ENCODE measurements at regions not wholly inside any gene's neighbourhood (a gene's known extent, or its start where the extent isn't known, plus 50 kb on each side); places are given as distances from the start of the nearest gene placed in this dataset.

DNA sequence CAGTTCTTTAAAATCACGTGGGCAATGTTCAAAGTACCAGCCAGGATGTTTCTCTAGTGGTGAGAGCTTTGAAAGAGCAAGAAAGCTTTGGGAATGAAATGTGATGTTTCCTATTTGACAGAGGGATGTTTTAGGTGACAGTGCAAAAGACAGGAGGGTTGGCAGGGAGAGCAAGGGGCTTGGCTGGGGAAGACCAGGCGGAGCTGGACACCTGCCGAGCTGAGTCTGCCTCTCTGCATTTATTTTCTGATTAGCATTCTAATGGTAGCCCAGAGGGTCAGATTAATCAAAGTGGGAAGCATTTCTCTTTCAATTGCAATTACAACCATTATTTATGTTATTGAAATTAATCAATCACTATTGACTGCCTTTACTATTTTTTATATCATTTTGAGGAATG lies 145.4 kb upstream of the RAB12 start:
- intact Hi-C loops (cut with DNase I; ENCODE audit: low total_unique reads), result no loop called here
- TF ChIP-seq POLR2AphosphoS5 (IDR thresholded peaks at IDR 0.05), result no peak
- TF ChIP-seq, protein P1, sequence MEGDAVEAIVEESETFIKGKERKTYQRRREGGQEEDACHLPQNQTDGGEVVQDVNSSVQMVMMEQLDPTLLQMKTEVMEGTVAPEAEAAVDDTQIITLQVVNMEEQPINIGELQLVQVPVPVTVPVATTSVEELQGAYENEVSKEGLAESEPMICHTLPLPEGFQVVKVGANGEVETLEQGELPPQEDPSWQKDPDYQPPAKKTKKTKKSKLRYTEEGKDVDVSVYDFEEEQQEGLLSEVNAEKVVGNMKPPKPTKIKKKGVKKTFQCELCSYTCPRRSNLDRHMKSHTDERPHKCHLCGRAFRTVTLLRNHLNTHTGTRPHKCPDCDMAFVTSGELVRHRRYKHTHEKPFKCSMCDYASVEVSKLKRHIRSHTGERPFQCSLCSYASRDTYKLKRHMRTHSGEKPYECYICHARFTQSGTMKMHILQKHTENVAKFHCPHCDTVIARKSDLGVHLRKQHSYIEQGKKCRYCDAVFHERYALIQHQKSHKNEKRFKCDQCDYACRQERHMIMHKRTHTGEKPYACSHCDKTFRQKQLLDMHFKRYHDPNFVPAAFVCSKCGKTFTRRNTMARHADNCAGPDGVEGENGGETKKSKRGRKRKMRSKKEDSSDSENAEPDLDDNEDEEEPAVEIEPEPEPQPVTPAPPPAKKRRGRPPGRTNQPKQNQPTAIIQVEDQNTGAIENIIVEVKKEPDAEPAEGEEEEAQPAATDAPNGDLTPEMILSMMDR (IDR thresholded peaks at IDR 0.05 in 8 of 11, conservative IDR thresholded peaks at IDR 0.05 in 3 of 11), result no peak
- TF ChIP-seq POLR2A (IDR thresholded peaks at IDR 0.05), result no peak
- Histone ChIP-seq H3K36me3 (no peaks in the 10 kb centered on the region), H3K4me3 (no peak overlapping the region), H3K4me1 (peaks cover 0 to 4% (median 0%) of the 10 kb centered on the region in 6 donors), H3K9me3 (no peaks in the 10 kb centered on the region), H3K27me3 (replicated peaks in 1 of 7) (no peaks in the 10 kb centered on the region), H3K27ac (no peak overlapping the region)
- DNase-seq, result no peak
- 69 to 92% (median 87%) methylated on average over 3 of the region's 3 CpGs for WGBS, 5 donors

GRCh38 chr18:8468191-8468590 lies 141.0 kb upstream of the RAB12 start:
- Histone ChIP-seq H3K27ac (no peak overlapping the region), H3K9me3 (no peaks in the 10 kb centered on the region), H3K27me3 (replicated peaks in 1 of 7) (peaks cover 0 to 5% (median 0%) of the 10 kb centered on the region in 7 donors), H3K36me3 (no peaks in the 10 kb centered on the region), H3K4me3 (no peak overlapping the region), H3K4me1 (peaks cover 0 to 8% (median 0%) of the 10 kb centered on the region in 6 donors)
- no peak for DNase-seq
- intact Hi-C loops (cut with DNase I; ENCODE audit: low total_unique reads), result no loop called here
- 65 to 82% (median 80%) methylated on average over 8 of the region's 8 CpGs for WGBS, 5 donors
- TF ChIP-seq POLR2AphosphoS5 (IDR thresholded peaks at IDR 0.05), result no peak
- TF ChIP-seq, protein P1 (IDR thresholded peaks at IDR 0.05 in 8 of 11, conservative IDR thresholded peaks at IDR 0.05 in 3 of 11), result no peak
- no peak for TF ChIP-seq POLR2A (IDR thresholded peaks at IDR 0.05)

- peaks cover 0 to 5% (median 0%) of the 10 kb centered on the region in 7 donors for H3K27me3 ChIP-seq (replicated peaks in 1 of 7)
- WGBS, 5 donors, result 35 to 61% (median 45%) methylated on average over 8 to 9 of the region's 9 CpGs
Observed at GRCh38 chr18:8468921-8469335, 140.3 kb upstream of the RAB12 start.

DNA sequence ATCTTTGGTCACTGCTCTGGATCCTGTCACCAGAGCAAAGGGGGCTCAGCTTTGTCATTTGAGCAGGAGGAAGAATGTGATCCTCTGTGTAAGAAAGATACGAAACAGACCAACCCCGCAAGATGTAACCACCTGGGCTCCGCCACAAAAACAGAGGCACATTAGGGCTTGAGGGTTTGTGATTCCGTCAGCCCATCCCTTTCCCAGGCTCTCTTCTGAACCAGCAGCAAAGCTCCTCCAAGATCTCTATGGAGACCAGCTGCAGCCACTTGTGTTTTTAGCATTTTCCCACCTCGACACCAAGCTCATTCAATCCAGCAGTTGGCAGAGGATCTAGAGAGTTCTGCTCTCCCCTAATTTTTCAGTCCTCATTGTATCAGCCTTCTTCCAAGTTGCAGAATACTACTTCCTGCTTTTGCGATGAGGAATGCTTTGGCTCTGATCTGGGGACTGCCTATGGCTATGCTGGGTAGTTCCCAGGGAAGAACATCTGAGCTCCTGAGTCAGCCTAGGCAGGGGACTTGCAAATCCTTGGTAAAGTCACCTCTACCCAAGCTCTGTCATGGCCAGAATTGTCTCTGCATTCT lies 139.6 kb upstream of the RAB12 start:
- intact Hi-C loops (cut with DNase I; ENCODE audit: low total_unique reads), result no loop called here
- Histone ChIP-seq H3K4me3 (no peak overlapping the region), H3K27ac (no peak overlapping the region), H3K9me3 (no peaks in the 10 kb centered on the region), H3K27me3 (replicated peaks in 1 of 7) (peaks cover 0 to 5% (median 0%) of the 10 kb centered on the region in 7 donors), H3K4me1 (peaks cover 0 to 8% (median 0%) of the 10 kb centered on the region in 6 donors), H3K36me3 (no peaks in the 10 kb centered on the region)
- TF ChIP-seq, protein P1 (IDR thresholded peaks at IDR 0.05 in 8 of 11, conservative IDR thresholded peaks at IDR 0.05 in 3 of 11), result no peak
- TF ChIP-seq POLR2AphosphoS5 (IDR thresholded peaks at IDR 0.05), result no peak
- no peak for TF ChIP-seq POLR2A (IDR thresholded peaks at IDR 0.05)
- 70 to 83% (median 76%) methylated on average over 6 of the region's 6 CpGs for WGBS, 5 donors
- DNase-seq, result no peak

More at GRCh38 chr18:8468921-8469335, 140.3 kb upstream of the RAB12 start:
- intact Hi-C loops (cut with DNase I; ENCODE audit: low total_unique reads), result no loop called here
- Histone ChIP-seq H3K9me3 (no peaks in the 10 kb centered on the region), H3K4me1 (peaks cover 0 to 8% (median 0%) of the 10 kb centered on the region in 6 donors), H3K4me3 (no peak overlapping the region), H3K36me3 (no peaks in the 10 kb centered on the region), H3K27ac (no peak overlapping the region)
- DNase-seq, result no peak
- TF ChIP-seq POLR2AphosphoS5 (IDR thresholded peaks at IDR 0.05), result no peak
- TF ChIP-seq, protein P1 (IDR thresholded peaks at IDR 0.05 in 8 of 11, conservative IDR thresholded peaks at IDR 0.05 in 3 of 11), result no peak
- no peak for TF ChIP-seq POLR2A (IDR thresholded peaks at IDR 0.05)
